ENCODE measurements at regions not wholly inside any gene's neighbourhood (a gene's known extent, or its start where the extent isn't known, plus 50 kb on each side); places are given as distances from the start of the nearest gene placed in this dataset.

- TF ChIP-seq EZH2phosphoT487 (IDR thresholded peaks at IDR 0.05; ENCODE audit: insufficient read depth, low read depth) (no peak), EZH2 (IDR thresholded peaks at IDR 0.05; ENCODE audit: insufficient read depth, poor library complexity, severe bottlenecking) (no peak)
Observed at GRCh38 chr4:126647320-126647719, 985.4 kb upstream of the INTU start.

Data from GM23248 (cell line).